ENCODE measurements at regions not wholly inside any gene's neighbourhood (a gene's known extent, or its start where the extent isn't known, plus 50 kb on each side); places are given as distances from the start of the nearest gene placed in this dataset.
"Not testable (repeated sequence)": the region's sequence is repeated elsewhere in the genome, so short reads cannot be mapped to it uniquely, and the experiment has no call there.

DNA sequence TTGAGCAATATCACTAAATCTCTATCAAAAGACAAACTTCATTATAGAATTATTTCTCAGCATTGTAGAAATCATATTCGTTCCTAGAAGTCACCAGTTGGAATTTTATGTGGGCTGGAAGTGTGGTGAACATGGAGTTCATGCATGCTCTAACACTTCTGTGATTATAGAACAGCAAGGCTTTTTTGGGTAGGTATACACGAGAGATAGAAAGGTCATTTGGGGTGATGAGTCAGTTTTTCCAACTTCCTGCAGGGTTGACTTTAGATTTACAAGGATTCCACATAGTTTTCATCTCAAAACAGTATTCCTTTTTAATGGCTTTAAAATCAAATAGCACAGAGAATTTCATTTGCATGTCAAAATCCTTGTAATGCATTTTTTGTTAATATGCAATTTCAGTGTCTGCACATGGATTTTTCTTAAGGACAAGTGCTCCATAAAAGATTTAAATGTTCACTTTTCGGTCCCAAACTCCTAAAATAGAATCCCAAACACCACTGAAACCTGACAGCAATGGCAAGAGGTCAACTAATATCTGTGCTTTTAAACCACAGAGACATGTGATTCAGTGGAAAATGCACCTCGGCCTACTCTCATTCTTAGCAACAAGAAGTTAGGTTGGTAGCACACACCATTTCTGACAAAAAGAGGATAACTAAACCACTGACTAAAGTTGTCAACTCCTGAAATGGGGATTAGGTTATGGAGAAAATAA is 211.0 kb downstream of the MOXD1 start:
- no peak overlapping the region for H3K27ac ChIP-seq
- TF ChIP-seq, protein P1, sequence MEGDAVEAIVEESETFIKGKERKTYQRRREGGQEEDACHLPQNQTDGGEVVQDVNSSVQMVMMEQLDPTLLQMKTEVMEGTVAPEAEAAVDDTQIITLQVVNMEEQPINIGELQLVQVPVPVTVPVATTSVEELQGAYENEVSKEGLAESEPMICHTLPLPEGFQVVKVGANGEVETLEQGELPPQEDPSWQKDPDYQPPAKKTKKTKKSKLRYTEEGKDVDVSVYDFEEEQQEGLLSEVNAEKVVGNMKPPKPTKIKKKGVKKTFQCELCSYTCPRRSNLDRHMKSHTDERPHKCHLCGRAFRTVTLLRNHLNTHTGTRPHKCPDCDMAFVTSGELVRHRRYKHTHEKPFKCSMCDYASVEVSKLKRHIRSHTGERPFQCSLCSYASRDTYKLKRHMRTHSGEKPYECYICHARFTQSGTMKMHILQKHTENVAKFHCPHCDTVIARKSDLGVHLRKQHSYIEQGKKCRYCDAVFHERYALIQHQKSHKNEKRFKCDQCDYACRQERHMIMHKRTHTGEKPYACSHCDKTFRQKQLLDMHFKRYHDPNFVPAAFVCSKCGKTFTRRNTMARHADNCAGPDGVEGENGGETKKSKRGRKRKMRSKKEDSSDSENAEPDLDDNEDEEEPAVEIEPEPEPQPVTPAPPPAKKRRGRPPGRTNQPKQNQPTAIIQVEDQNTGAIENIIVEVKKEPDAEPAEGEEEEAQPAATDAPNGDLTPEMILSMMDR (conservative IDR thresholded peaks at IDR 0.05), result no peak

DNA sequence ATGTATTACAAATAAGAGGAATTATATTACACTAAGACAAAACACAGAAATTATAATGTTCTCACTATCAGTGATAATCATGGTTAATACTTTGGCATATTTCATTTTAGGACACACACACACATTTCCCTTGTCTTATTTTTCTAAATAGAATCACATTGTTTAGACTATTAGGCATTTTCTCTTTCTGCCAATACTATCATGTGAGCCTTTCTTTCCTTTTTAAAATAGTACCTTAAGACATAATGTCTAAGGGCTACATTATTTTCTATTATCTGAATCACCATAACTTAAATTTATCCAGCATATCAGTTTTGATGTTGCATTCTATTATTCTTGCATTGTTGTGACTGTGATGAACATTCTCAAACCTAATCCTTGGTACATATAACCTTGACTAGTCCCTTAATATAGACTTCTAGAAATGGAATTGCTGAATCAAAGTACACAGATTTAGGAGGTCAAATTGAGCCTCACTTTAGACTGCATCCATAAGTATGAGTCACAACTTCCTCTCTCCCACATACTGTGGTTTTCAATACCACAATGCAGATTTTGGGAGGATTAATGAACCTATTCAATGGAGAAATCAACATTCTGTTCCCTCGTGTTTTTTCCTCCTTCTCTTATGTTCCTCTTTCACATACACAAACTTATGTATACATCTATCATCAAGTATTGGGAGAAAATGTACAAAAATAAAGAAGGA is 212.6 kb downstream of the MOXD1 start:
- H3K27ac ChIP-seq, result no peak overlapping the region
- TF ChIP-seq, protein P1 (conservative IDR thresholded peaks at IDR 0.05), result no peak

DNA sequence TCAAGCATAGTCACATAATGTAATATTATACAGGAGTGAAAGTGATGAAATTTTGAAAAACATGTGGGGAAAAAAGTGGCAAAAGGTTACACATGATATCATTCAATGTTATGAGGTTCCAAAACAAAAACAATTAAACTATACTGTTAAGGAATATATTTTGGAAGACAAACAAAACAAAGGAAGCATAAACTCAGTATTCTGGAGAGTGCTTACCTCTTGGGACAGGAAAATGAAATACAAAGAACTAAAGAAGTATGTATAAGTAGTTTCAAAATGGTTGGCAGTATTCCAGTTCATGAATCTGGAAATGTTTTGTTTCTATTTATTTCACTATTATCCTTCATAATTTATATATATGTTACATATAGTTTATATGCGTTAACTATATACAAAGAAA is 213.5 kb downstream of the MOXD1 start:
- no peak overlapping the region for H3K27ac ChIP-seq
- TF ChIP-seq, protein P1 (conservative IDR thresholded peaks at IDR 0.05), result no peak

DNA sequence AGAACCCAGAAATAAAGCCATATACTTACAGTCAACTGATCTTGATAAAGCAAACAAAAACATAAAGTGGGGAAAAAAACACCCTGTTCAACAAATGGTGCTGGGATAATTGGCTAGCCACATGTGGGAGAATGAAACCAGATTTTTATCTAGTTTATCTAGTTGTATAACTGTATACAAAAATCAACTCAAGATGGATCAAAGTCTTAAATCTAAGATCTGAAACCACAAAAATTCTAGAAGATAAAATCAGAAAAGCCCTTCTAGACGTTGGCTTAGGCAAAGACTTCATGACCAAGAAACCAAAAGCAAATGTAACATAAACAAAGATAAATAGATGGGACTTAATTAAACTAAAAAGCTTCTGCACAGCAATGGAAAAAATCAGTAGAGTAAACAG is 216.3 kb downstream of the MOXD1 start:
- not testable (repeated sequence) for H3K27ac ChIP-seq

DNA sequence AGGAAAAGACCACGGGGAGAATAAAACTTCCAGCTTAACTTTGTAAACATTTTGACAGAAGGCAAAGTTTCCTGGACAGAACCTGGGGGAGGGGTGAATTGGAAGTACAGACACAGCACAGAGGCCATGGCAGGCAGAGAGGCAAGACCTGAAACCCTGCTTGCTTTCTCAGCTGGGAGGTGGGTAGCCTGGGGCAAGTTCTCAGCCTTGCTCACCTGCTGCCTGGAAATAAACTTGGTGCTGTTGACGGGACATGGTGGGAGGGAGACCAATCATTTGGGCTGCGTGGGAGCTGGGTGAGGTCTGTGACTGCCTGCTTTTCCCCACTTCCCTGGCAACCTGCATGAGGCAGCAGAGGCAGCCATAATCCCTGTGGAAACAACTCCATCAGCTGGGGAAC is 221.3 kb downstream of the MOXD1 start:
- H3K27ac ChIP-seq, result no peak overlapping the region
- TF ChIP-seq, protein P1 (conservative IDR thresholded peaks at IDR 0.05), result no peak

DNA sequence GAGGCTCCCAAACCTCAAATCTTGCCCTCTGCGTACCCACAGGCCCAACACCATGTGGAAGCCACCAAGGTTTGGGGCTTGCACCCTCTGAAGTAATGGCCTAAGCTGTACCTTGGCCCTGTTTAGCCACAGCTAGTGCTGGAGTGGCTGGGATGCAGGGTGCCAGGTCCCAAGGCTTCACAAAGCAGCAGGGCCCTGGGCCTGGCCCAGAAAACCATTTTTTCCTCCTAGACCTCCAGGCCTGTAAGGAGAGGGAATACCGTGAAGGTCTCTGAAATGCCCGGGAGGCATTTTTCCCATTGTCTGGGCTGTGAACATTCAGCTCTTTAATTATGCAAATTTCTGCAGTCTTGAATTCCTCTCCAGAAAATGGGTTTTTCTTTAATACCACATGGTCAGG is 223.7 kb upstream of the CCN2 start:
- TF ChIP-seq, protein P1 (conservative IDR thresholded peaks at IDR 0.05), result no peak
- no peak overlapping the region for H3K27ac ChIP-seq

DNA sequence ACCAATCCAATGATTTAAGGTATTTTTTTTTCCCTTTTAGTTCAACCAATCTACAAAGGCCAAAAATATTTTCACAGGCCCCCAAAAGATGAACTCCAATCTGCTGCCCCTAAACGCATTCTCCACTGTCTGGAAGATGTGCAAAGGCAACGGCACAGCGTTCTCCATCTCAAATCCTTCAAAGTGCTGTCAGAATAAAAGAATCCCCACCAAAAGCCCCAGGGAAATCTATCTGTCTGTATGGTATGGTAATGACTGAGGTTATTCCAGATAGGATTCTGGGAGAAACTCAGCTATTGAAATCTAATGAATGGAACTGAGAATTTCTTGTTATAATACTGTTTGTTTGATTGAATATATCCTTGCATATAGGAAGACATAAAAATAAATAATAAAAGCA is 217.8 kb upstream of the CCN2 start:
- TF ChIP-seq, protein P1 (conservative IDR thresholded peaks at IDR 0.05), result no peak

More for the DNA sequence above, 217.8 kb upstream of the CCN2 start:
- no peak overlapping the region for H3K27ac ChIP-seq

Measured in VCaP (cell line).